OCI-LY1 (cell line): ENCODE measurements at regions not wholly inside any gene's neighbourhood (a gene's known extent, or its start where the extent isn't known, plus 50 kb on each side); places are given as distances from the start of the nearest gene placed in this dataset.

Experiments
- H2AFZ ChIP-seq: fragments of 200-600 bp; sonication (generic), shearing (Covaris generic); 2 replicates; pipeline ENCODE4 v1.6.0; 2014; ENCODE audit warnings: antibody characterized with exemption, mild to moderate bottlenecking, low read length
- H3F3A ChIP-seq: fragments of 200-600 bp; sonication (generic), shearing (Covaris generic); 2 replicates; pipeline ENCODE4 v1.6.0; 2014; ENCODE audit warnings: mild to moderate bottlenecking, antibody characterized with exemption, low read length, moderate library complexity; ENCODE audit not compliant: insufficient read depth
- H3K27ac ChIP-seq: fragments of 200-600 bp; sonication (generic); 2 replicates; pipeline ENCODE4 v1.5.1; 2014; ENCODE audit warnings: low read length, mixed run types, mild to moderate bottlenecking, low read depth; ENCODE audit not compliant: poor library complexity, severe bottlenecking
- H3K27me3 ChIP-seq: fragments of 200-600 bp; sonication (generic); 2 replicates; pipeline ENCODE4 v1.6.0; 2014; ENCODE audit warnings: antibody characterized with exemption, mild to moderate bottlenecking, low read length, moderate library complexity; ENCODE audit not compliant: insufficient read depth
- H3K36me3 ChIP-seq: fragments of 200-600 bp; sonication (generic); 2 replicates; pipeline ENCODE4 v1.6.1; 2014; ENCODE audit warnings: mild to moderate bottlenecking, antibody characterized with exemption, low read length, moderate library complexity, mixed read lengths; ENCODE audit not compliant: insufficient read depth
- H3K4me1 ChIP-seq: fragments of 200-600 bp; sonication (generic); 2 replicates; pipeline ENCODE4 v1.5.1; 2014; ENCODE audit warnings: mild to moderate bottlenecking, low read length, moderate library complexity; ENCODE audit not compliant: insufficient read depth, severe bottlenecking
- H3K4me2 ChIP-seq: fragments of 200-600 bp; sonication (generic), shearing (Covaris generic); 2 replicates; pipeline ENCODE4 v1.6.1; 2014; ENCODE audit warnings: low read length
- H3K4me3 ChIP-seq: fragments of 200-600 bp; sonication (generic); 2 replicates; pipeline ENCODE4 v1.5.1; 2014; ENCODE audit warnings: low read length, low read depth, mild to moderate bottlenecking, mixed read lengths; ENCODE audit not compliant: poor library complexity, severe bottlenecking
- H3K79me2 ChIP-seq: fragments of 200-600 bp; shearing (Covaris generic); 2 replicates; pipeline ENCODE4 v1.6.1; 2016; ENCODE audit warnings: mixed run types, low read length, mixed read lengths; ENCODE audit not compliant: insufficient read depth
- H3K9ac ChIP-seq: fragments of 200-600 bp; sonication (generic), shearing (Covaris generic); 2 replicates; pipeline ENCODE4 v1.6.1; 2014; ENCODE audit warnings: mild to moderate bottlenecking, low read length, mixed read lengths
- H3K9me2 ChIP-seq: fragments of 200-600 bp; sonication (generic), shearing (Covaris generic); 2 replicates; pipeline ENCODE4 v1.6.1; 2014; ENCODE audit warnings: low read depth, mild to moderate bottlenecking, low read length, mixed read lengths
- H3K9me3 ChIP-seq: fragments of 200-600 bp; shearing (Covaris generic); 2 replicates; pipeline ENCODE4 v1.6.1; 2014; ENCODE audit warnings: low read length, mixed read lengths
- H4K20me1 ChIP-seq: fragments of 200-600 bp; sonication (generic), shearing (Covaris generic); 2 replicates; pipeline ENCODE4 v1.6.0; 2016; ENCODE audit warnings: mild to moderate bottlenecking, low read length; ENCODE audit not compliant: insufficient read depth
- CTCF ChIP-seq: fragments of 200-600 bp; sonication (generic), shearing (Covaris generic); IDR thresholded peaks from 2 replicates; pipeline ENCODE4 v1.5.1; 2017; ENCODE audit warnings: mild to moderate bottlenecking, antibody characterized with exemption, low read length, moderate library complexity, mixed read lengths
- EZH2 ChIP-seq: fragments of 200-600 bp; sonication (generic), shearing (Covaris generic); IDR thresholded peaks from 2 replicates; pipeline ENCODE4 v1.8.0; 2017; ENCODE audit warnings: borderline replicate concordance, mixed run types, mild to moderate bottlenecking, antibody characterized with exemption, low read length, moderate library complexity, mixed read lengths

DNA sequence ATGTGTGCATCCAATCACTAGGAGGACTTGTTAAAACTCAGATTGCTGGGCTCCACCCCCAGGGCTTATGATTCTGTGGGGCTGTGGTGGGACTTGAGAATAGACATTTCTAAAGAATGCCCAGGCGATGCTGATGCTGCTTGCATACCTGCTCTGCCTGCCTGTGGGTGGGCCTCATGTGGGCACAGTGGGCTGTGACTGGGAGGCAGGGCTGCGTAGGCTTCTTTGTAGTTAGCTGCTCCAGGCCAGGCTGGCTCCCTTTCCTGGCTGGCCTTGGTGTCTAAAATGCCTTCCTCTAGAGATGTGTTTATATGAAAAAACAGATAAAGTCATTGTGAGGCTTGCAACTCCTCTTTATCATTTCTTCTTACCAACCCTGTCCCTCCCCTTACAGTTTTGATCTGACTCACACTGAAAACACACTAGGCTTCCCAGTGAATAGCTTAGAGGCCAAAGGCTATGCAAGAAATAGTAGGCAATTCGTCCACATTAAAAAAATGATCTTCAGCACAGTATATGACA, 495.5 kb upstream of the MAP3K7 start:
- H3K9me2 ChIP-seq, result no peaks in the 10 kb centered on the region
- no peaks in the 10 kb centered on the region for H3K79me2 ChIP-seq
- no peak overlapping the region for H3K4me3 ChIP-seq
- no peak overlapping the region for H2AFZ ChIP-seq
- no peaks in the 10 kb centered on the region for H3K4me1 ChIP-seq
- no peak overlapping the region for H3K4me2 ChIP-seq
- no peaks in the 10 kb centered on the region for H3K9me3 ChIP-seq
- no peak overlapping the region for H3K9ac ChIP-seq
- no peaks in the 10 kb centered on the region for H3F3A ChIP-seq
- TF ChIP-seq CTCF, result no peak
- TF ChIP-seq EZH2, result no peak
- H4K20me1 ChIP-seq, result no peaks in the 10 kb centered on the region
- H3K36me3 ChIP-seq, result no peaks in the 10 kb centered on the region
- no peaks in the 10 kb centered on the region for H3K27me3 ChIP-seq
- no peak overlapping the region for H3K27ac ChIP-seq

DNA sequence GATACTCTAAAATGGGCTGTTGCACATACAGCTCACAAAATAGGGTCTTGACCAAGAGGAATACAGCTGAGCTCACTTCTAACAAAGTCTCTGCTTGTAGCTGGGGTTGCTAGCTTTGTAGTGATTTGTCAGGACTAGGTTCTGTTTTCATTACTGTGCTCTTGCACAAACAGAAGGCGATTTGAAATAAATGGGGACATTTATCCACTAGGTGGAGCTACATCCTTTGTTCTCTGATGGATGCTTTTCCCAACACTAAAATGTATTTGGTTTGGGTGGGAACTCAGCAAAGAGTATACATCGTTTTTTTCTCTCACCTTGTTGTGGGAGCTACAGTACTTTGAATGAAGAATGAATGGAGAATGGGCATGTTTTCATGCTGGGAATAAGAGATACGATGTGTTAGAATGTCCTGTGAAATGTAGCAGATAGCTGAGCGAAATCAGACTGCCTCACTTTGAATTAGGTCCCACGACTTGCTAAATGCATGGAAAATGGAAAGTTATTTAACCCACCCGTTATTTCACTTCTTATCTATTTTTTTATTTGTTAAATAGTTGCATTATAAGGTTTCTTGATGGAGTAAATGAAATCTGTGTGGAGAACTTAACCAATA, 494.7 kb upstream of the MAP3K7 start:
- Histone ChIP-seq H3K9me2 (no peaks in the 10 kb centered on the region), H3K4me1 (no peaks in the 10 kb centered on the region), H3K4me2 (no peak overlapping the region), H2AFZ (no peak overlapping the region), H4K20me1 (no peaks in the 10 kb centered on the region), H3K36me3 (no peaks in the 10 kb centered on the region), H3F3A (no peaks in the 10 kb centered on the region), H3K27ac (no peak overlapping the region), H3K9ac (no peak overlapping the region), H3K27me3 (no peaks in the 10 kb centered on the region), H3K4me3 (no peak overlapping the region), H3K9me3 (no peaks in the 10 kb centered on the region), H3K79me2 (no peaks in the 10 kb centered on the region)
- TF ChIP-seq EZH2 (no peak), CTCF (peak; percentile 80)

DNA sequence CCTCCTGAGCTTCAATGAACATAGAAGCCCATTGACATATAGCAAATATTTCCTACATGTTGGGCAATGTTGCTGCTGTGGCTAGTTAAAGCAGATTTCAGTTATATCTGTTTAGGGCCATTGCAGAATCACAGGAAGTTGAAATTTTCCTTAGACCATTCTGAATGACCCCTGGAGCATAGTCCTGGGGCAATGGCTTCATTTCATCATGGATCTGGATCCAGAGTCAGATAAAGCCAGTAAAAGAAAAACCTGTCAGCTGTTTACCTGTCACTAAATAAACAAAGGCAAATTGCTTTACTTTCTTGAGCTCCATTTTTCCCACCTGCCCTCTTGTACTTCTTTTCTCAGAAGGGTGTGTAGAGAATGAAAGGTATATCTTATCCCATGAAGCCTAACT, 494.0 kb upstream of the MAP3K7 start:
- TF ChIP-seq CTCF (no peak), EZH2 (no peak)
- Histone ChIP-seq H3K4me3 (no peak overlapping the region), H3K9me3 (no peaks in the 10 kb centered on the region), H3K9me2 (no peaks in the 10 kb centered on the region), H2AFZ (no peak overlapping the region), H3K4me1 (no peaks in the 10 kb centered on the region), H3K9ac (no peak overlapping the region), H3K79me2 (no peaks in the 10 kb centered on the region), H3K4me2 (no peak overlapping the region), H3F3A (no peaks in the 10 kb centered on the region), H3K27ac (no peak overlapping the region), H4K20me1 (no peaks in the 10 kb centered on the region), H3K36me3 (no peaks in the 10 kb centered on the region), H3K27me3 (no peaks in the 10 kb centered on the region)
